B cell (primary cell): ENCODE measurements at regions not wholly inside any gene's neighbourhood (a gene's known extent, or its start where the extent isn't known, plus 50 kb on each side); places are given as distances from the start of the nearest gene placed in this dataset.

ENCODE experiments used
- EZH2 ChIP-seq: IDR thresholded peaks from 2 replicates; pipeline ENCODE4 v1.6.1; 2012; ENCODE audit warnings: borderline replicate concordance, low read depth, mild to moderate bottlenecking, moderate library complexity, low read length; ENCODE audit not compliant: insufficient read depth, poor library complexity, severe bottlenecking
- TF ChIP-seq, protein P1 (sequence below): fragments of 200-600 bp; IDR thresholded peaks from one replicate; pipeline ENCODE4 v1.8.0; 2022; ENCODE audit warnings: antibody characterized with exemption, mild to moderate bottlenecking

GRCh38 chr13:108104736-108105135, 110.6 kb downstream of the LIG4 start:
- TF ChIP-seq, protein P1, sequence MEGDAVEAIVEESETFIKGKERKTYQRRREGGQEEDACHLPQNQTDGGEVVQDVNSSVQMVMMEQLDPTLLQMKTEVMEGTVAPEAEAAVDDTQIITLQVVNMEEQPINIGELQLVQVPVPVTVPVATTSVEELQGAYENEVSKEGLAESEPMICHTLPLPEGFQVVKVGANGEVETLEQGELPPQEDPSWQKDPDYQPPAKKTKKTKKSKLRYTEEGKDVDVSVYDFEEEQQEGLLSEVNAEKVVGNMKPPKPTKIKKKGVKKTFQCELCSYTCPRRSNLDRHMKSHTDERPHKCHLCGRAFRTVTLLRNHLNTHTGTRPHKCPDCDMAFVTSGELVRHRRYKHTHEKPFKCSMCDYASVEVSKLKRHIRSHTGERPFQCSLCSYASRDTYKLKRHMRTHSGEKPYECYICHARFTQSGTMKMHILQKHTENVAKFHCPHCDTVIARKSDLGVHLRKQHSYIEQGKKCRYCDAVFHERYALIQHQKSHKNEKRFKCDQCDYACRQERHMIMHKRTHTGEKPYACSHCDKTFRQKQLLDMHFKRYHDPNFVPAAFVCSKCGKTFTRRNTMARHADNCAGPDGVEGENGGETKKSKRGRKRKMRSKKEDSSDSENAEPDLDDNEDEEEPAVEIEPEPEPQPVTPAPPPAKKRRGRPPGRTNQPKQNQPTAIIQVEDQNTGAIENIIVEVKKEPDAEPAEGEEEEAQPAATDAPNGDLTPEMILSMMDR, result no peak
- no peak for TF ChIP-seq EZH2
